GM19035 (cell line): ENCODE measurements at regions not wholly inside any gene's neighbourhood (a gene's known extent, or its start where the extent isn't known, plus 50 kb on each side); places are given as distances from the start of the nearest gene placed in this dataset.
"Not testable (repeated sequence)": the region's sequence is repeated elsewhere in the genome, so short reads cannot be mapped to it uniquely, and the experiment has no call there.

Source experiments
- ATAC-seq: cut with Tn5 transposase; IDR thresholded peaks from one replicate; pipeline ENCODE4 v1.9.1; 2021; ENCODE audit not compliant: unreplicated experiment

GRCh38 chr2:150066490-150066889 is 421.0 kb downstream of the RND3 start:
- ATAC-seq = no peak

DNA sequence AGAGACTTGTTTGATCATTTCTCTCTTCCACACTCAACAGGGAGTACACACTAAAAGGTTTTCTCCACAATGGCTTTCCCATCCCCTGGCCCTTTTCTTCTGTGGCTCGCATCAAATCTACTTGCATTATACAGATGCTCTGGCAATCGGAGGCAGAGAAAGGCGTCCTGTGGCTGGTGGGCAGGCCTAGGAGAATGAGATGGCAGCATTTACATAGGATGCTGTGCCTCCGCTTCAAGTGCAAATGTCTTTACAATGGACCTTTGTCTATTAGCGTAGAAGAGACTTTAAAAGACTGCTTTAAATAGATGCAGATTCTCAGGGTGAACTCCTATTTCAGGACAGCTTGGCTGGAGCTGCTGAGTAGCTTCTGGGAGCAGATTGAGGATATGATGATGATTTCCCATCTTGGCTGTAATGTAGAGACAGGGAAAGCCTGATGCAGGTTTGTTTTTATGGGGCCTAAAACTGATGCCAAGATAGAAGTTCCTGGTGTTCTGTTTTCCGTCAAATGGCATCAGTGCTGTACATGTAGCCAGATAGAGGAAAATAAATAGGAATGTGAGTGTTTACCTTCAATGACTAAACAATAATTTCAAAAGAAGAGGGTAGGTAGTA is 423.4 kb downstream of the RND3 start:
- ATAC-seq = no peak

DNA sequence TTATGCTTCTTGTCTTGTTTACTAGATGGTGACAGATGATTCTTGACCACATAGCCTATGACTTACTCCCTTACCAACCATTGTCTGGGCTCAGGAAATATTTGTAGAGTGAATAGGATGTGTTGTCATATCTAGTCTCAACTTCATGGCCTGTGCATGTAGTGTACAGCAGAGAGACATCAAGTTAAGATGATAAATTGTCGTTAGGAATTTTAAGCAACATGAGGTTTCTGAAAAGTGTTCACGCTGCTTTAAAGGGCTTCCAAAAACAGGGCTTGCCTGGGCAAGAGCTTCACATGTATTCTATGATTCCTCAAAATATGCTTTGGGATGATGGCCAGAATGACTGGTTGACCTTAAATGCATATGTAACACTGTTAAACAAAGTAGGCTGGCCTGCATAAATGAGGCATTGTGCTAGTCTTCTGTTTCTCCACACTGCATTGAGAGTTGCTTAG is 424.0 kb downstream of the RND3 start:
- ATAC-seq = no peak

DNA sequence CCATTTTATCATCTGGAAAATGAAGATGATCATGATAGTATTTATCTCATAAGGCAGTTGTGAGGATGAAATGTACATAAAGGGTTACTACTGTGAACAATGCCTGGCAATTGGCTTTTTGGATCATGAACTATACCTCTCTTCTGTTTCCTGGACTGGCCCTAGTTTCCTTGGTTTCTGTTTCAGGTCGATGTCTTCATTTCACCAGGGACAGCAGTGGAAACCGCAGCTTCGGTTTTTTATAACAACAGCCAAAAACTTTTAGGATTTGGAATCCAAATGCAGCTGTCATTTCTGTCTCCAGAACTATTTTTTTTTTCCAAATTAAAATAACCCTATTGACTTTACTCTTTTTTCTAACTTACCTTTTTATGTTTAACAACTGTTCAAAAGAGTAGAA is 425.1 kb downstream of the RND3 start:
- ATAC-seq = no peak

DNA sequence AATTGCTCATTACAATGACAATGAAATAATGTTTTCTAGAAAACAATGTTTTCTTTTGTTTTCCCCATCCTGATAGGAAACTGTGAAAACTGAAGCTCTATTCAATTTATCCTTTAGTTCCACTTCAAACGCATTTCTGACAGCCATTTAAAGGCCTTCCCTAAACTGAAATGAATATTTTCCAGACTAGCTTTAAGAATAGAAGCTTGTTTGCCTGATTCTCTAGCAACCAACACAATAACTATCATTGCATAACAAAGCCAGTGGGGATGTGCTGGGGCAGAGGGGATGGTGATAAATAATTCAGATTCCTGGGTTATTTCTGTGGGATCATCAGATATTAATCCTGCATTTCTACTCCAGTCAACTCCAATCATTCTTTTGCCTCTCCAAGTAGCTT is 427.1 kb downstream of the RND3 start:
- ATAC-seq = no peak

- ATAC-seq = not testable (repeated sequence)
Observed at GRCh38 chr2:150059676-150060075, 427.8 kb downstream of the RND3 start.

DNA sequence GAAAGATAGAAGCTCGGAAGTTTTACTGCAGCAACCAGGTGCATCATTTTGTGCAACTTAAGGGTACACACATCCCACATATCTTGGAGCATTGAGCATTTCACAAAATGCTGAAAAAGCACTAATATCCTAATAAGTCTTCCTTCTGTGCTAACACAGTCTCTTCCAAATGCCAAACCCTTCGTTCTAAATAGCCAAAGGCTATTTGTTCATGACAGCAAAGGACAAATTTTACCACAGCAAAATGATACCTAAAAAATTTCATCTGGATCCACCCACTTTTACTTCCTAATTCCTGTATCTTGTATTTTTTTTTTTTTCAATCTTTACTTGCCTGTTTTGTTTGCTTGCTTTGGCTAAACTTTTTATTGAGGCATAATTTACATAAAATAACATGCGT is 435.0 kb downstream of the RND3 start:
- no peak for ATAC-seq

- peak; percentile 55 for ATAC-seq
Observed at GRCh38 chr2:150051004-150051403, 436.5 kb downstream of the RND3 start.

DNA sequence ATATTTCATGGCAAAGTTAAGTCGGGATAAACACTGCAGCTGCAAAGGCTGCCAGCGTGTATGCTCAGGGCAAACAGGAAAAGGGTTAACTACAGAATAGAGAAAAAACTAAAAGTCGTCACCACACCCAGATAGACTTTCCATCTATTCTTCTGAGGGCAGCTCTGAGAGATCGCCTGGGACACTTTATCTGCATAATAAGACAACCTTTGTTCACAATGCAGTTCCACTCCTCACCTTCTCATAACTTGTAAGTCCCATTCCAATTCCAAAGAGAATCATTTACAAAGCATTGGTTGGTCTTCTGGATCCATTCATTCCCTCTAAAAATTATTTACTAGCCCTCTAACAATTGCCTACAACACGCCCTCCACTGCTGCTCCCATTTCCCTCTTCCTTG is 437.4 kb downstream of the RND3 start:
- ATAC-seq = no peak

DNA sequence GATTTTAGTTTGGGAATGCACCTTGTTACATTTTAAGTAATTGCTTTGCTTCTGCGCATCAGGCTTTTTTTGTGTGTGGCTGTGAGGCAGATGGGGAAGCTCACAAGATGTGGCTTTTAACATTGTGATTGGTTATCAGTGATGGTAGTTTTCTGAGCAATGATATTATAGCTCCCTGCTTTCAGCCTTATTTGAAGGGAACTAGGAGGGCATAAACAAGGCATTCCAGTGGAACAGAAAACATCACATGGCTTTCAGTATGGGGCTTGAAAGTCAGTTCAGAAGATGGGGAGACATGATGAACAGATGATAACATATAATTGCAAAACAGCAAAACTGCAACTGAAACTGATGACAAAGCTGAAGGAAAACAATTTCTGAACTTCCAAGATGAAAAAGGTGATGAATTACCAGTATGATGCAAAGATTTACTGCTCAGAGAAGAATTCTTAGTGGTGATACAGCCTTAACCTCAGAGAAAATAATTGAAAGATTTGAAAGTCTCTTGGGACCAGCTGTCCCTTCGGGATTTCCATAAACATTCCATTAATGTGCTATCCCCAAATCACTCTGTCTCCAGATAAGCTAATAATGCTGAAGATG is 439.7 kb downstream of the RND3 start:
- no peak for ATAC-seq

- ATAC-seq = no peak
Observed at GRCh38 chr2:150046810-150047209, 440.7 kb downstream of the RND3 start.

DNA sequence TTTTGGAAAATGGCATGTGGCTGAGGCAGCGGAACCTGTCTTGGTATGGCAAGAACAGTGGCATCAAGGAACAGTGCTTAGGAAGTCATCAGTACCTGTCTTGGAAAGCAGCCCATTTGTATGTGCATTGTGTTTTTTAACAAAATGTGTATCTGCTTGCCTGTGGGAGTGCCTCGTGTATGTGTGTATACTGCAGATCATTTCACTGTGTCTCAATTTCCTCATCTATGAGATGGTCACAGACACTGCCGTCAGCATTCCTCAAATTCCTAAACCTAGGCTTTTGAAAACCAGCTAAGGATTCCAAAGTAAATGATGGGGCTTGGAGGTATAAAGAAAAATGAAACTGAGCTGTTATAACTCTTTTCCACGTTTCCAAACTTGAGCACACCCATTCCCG is 441.3 kb downstream of the RND3 start:
- ATAC-seq = no peak

GRCh38 chr2:150045601-150046000 is 441.9 kb downstream of the RND3 start:
- ATAC-seq = no peak

GRCh38 chr2:150043172-150043500 is 444.3 kb downstream of the RND3 start:
- no peak for ATAC-seq

DNA sequence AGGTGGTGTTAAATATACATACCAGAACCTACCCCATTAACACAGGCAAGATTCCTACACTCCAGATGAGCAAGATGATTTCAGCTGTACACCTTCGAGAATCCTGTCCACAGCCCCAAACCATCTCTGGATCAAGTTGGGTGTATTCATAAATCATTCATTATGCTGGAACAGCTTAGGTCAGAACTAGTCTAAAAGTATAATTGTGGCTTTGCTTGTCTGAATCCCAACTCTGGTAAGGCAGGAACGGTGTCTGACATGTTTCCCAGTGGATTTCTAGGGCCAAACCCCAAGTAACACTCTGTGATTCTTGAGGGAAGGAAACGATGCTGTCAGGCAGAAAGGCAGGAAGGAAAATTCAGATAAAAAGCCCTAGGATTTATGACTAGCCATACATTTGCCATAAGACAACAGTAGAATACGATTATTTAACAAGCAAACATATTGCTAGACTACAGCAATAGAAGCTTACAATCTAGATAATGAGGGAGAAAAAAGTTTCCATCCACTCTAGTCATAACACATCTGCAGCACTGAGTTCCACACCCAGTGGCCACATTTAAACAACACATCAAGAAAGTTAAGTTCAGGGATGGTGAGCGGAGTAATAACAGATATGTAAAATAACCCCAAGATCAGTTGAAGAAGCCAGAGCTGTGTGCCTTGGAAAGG is 444.8 kb downstream of the RND3 start:
- no peak for ATAC-seq

GRCh38 chr2:150041722-150042425 is 445.6 kb downstream of the RND3 start:
- ATAC-seq = no peak

DNA sequence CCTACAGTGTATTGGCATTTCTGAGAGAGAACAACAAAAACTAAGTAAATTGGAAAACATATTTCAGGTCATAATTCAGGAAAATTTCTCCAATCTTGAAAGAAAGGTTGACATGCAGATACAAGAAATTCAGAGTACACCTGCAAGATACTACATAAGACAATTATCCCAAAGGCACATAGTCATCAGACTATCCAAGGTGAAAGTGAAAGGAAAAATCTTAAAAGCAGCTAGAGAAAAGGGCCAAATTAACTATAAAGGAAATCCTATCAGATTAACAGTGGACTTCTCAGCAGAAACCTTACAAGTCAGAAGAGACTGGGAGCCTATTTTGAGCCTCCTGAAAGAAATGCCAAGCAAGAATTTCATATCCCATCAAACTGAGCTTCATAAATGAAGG is 449.0 kb upstream of the MMADHC start:
- ATAC-seq = no peak

GRCh38 chr2:150034665-150035064 is 447.1 kb upstream of the MMADHC start:
- no peak for ATAC-seq

DNA sequence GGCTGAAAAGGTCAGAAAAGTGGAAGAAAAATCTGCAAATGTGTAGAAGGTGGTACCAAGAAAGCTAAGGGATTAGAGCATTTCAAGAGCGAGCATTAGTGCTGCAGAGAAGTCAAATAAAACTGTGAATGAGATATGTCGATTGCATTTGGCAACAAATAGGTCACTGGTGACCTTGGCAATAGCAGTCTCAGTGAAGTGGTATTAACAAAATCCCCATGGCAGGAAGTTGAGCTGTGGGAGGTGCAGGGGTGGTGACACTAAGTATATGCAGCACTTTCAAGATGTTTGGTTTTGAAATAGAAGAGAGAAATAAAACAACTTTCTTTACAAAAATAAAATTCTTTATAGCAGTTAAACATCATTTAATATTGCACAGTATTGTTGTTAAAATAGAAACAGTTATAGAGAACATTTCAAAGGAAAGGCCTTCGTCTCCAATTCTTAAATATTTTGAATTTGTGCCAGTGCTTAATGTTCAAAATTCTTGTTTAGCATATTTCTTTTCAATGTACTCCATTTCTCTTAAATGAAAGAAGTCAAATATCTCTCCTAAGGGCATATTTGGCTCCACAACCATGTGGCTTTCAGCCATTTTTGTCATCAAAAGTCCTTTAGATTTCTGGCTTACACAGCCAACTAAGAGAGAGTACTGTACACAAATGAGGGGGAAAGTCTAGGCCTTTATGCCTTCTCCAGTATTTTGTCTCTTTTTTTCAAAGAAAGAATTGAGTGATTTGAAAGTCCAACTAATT is 443.0 kb upstream of the MMADHC start:
- no peak for ATAC-seq

- ATAC-seq = no peak
Observed at GRCh38 chr2:150028322-150028721, 440.7 kb upstream of the MMADHC start.

DNA sequence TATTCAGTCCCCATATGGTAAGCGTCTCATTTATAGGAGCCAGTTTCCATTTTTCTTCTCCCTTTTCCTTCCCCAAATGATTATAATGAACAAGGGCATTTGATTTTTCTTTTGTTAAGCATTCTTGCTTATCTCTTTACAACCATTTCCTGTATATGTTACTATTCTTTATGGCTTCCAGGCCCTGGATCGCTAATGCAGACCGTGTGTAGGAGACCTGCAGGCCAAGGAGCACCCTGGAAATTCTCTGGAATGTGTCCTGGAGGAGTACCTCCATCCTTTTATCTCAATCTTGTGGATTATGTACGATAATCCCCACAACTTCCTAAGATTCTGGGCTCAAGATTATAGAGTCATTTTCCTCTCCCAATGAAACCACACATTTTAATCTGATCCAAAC is 439.6 kb upstream of the MMADHC start:
- no peak for ATAC-seq
